H1 (cell line): ENCODE measurements at regions not wholly inside any gene's neighbourhood (a gene's known extent, or its start where the extent isn't known, plus 50 kb on each side); places are given as distances from the start of the nearest gene placed in this dataset.

Experiments
- CTCF ChIA-PET: fragments of 300-600 bp; sonication (Branson Sonifier 250); formaldehyde crosslinking; loops from one replicate; lab custom pipeline; 2021; ENCODE audit not compliant: partially characterized antibody; lab: Charles Lee
- POLR2A ChIA-PET: fragments of 300-600 bp; sonication (Branson Sonifier 250); formaldehyde crosslinking; loops from one replicate; lab custom pipeline; 2021; ENCODE audit warnings: inconsistent platforms; ENCODE audit not compliant: partially characterized antibody; lab: Charles Lee
- DNase-seq, 2 experiments: peaks; one replicate each; pipeline versions ENCODE4 v3.0.0 to v3.0.0-alpha.2; 2010 to 2022; ENCODE audit warnings: low spot score in 2 of 2, low read depth in 1 of 2, mixed read lengths in 1 of 2
- FAIRE-seq: peaks from 2 replicates; lab custom pipeline; 2011; peaks lifted over from hg19 to GRCh38; lab: Jason Lieb, UNC
- H2AFZ ChIP-seq: 2 replicates; pipeline ENCODE4 v1.8.1; 2012; ENCODE audit warnings: low read length, inconsistent platforms
- H2AK5ac ChIP-seq: 2 replicates; pipeline ENCODE4 v1.6.1; 2013; ENCODE audit warnings: low read depth, low read length
- H2BK120ac ChIP-seq: replicated peaks from 2 replicates; pipeline ENCODE3; 2013; ENCODE audit warnings: low read depth, low read length, inconsistent platforms
- H2BK12ac ChIP-seq: 2 replicates; pipeline ENCODE4 v1.6.1; 2013; ENCODE audit warnings: low read depth, low read length
- H2BK15ac ChIP-seq: 2 replicates; pipeline ENCODE4 v1.6.1; 2013; ENCODE audit warnings: low read length
- H2BK20ac ChIP-seq: 2 replicates; pipeline ENCODE4 v1.6.1; 2013; ENCODE audit warnings: low read length
- H2BK5ac ChIP-seq: 2 replicates; pipeline ENCODE4 v1.6.1; 2013; ENCODE audit warnings: low read depth, low read length
- H3K14ac ChIP-seq: 2 replicates; pipeline ENCODE4 v1.6.1; 2013; ENCODE audit warnings: inconsistent platforms; ENCODE audit not compliant: insufficient read length
- H3K18ac ChIP-seq: 2 replicates; pipeline ENCODE4 v1.6.1; 2013; ENCODE audit warnings: low read length; ENCODE audit errors: extremely low read depth
- H3K23ac ChIP-seq: 2 replicates; pipeline ENCODE4 v1.6.1; 2013; ENCODE audit warnings: inconsistent platforms; ENCODE audit not compliant: insufficient read length
- H3K23me2 ChIP-seq: 2 replicates; pipeline ENCODE4 v1.6.1; 2013; ENCODE audit warnings: low read depth, low read length
- H3K27ac ChIP-seq: 2 replicates; pipeline ENCODE4 v1.6.1; 2011; ENCODE audit warnings: low read depth, low read length, inconsistent platforms
- H3K27me3 ChIP-seq, 4 experiments: replicated peaks in 1 of 4; 1 replicate in 1 of 4; 2 replicates in 3 of 4; pipeline versions ENCODE4 v1.6.1 to v1.8.1; 2011 to 2013; ENCODE audit warnings: low read length in 3 of 4, mild to moderate bottlenecking in 3 of 4, inconsistent platforms in 2 of 4, mixed read lengths in 2 of 4, moderate library complexity in 1 of 4; ENCODE audit not compliant: control insufficient read depth in 3 of 4, insufficient read depth in 3 of 4; ENCODE audit errors: extremely low read depth in 1 of 4
- H3K36me3 ChIP-seq, 4 experiments: 2 replicates each; pipeline versions ENCODE4 v1.6.1 to v1.8.1; 2011 to 2013; ENCODE audit warnings: mild to moderate bottlenecking in 4 of 4, low read length in 3 of 4, moderate library complexity in 2 of 4, control low read depth in 1 of 4, inconsistent platforms in 1 of 4; ENCODE audit not compliant: insufficient read depth in 4 of 4, control insufficient read depth in 2 of 4
- H3K4ac ChIP-seq: replicated peaks from 2 replicates; pipeline ENCODE3; 2013; ENCODE audit warnings: low read length, low read depth, mixed read lengths, inconsistent platforms; ENCODE audit not compliant: insufficient read length
- H3K4me1 ChIP-seq, 4 experiments: replicated peaks in 1 of 4; 1 replicate in 1 of 4; 2 replicates in 3 of 4; pipeline versions ENCODE4 v1.6.1 to v1.8.1; 2011 to 2013; ENCODE audit warnings: low read length in 3 of 4, inconsistent platforms in 2 of 4, mixed read lengths in 1 of 4; ENCODE audit not compliant: insufficient read depth in 4 of 4, control insufficient read depth in 3 of 4
- H3K4me2 ChIP-seq, 2 experiments: 2 replicates each; pipeline versions ENCODE4 v1.6.1 to v1.8.1; 2011 to 2013; ENCODE audit warnings: low read depth in 2 of 2, low read length in 2 of 2, control low read depth in 1 of 2, inconsistent platforms in 1 of 2, mild to moderate bottlenecking in 1 of 2; ENCODE audit not compliant: insufficient read depth in 1 of 2
- H3K4me3 ChIP-seq, 4 experiments: fragments of 200-600, 300-600 bp in 1 of 4; sonication (generic), shearing (Covaris generic), sonication (Bioruptor Twin) in 1 of 4; 2 replicates each; pipeline versions ENCODE4 v1.5.1 to v1.8.1; 2011 to 2016; ENCODE audit warnings: low read length in 4 of 4, low read depth in 3 of 4, control low read depth in 2 of 4, inconsistent platforms in 2 of 4, mild to moderate bottlenecking in 2 of 4, mixed read lengths in 1 of 4, moderate library complexity in 1 of 4; ENCODE audit not compliant: insufficient read depth in 2 of 4; ENCODE audit errors: extremely low read depth in 1 of 4
- H3K56ac ChIP-seq: replicated peaks from 2 replicates; pipeline ENCODE3; 2013; ENCODE audit warnings: low read depth, mild to moderate bottlenecking, mixed read lengths, low read length, inconsistent platforms; ENCODE audit not compliant: insufficient read length
- H3K79me1 ChIP-seq: 2 replicates; pipeline ENCODE4 v1.6.1; 2013; ENCODE audit warnings: low read depth, low read length, control low read depth
- H3K79me2 ChIP-seq, 2 experiments: 2 replicates each; pipeline versions ENCODE4 v1.6.1 to v1.8.1; 2012 to 2013; ENCODE audit warnings: low read length in 2 of 2, mild to moderate bottlenecking in 2 of 2, inconsistent platforms in 1 of 2; ENCODE audit not compliant: insufficient read depth in 2 of 2, control insufficient read depth in 1 of 2
- H3K9ac ChIP-seq, 4 experiments: replicated peaks in 1 of 4; 1 replicate in 1 of 4; 2 replicates in 3 of 4; pipeline versions ENCODE4 v1.6.1 to v1.8.1; 2011 to 2013; ENCODE audit warnings: low read depth in 3 of 4, low read length in 3 of 4, control low read depth in 2 of 4, mild to moderate bottlenecking in 2 of 4, moderate library complexity in 2 of 4, inconsistent platforms in 1 of 4; ENCODE audit errors: extremely low read depth in 1 of 4
- H3K9me3 ChIP-seq, 2 experiments: 2 replicates each; pipeline versions ENCODE4 v1.6.1 to v1.8.1; 2012 to 2013; ENCODE audit warnings: mild to moderate bottlenecking in 2 of 2, moderate library complexity in 2 of 2, control low read depth in 1 of 2, inconsistent platforms in 1 of 2, low read depth in 1 of 2, low read length in 1 of 2, mixed read lengths in 1 of 2; ENCODE audit not compliant: insufficient read depth in 2 of 2
- H4K20me1 ChIP-seq, 2 experiments: replicated peaks in 1 of 2; 2 replicates each; pipeline versions ENCODE3 to v1.8.1; 2011 to 2013; ENCODE audit warnings: inconsistent platforms in 2 of 2, low read length in 2 of 2, mild to moderate bottlenecking in 1 of 2; ENCODE audit not compliant: insufficient read depth in 2 of 2, control insufficient read depth in 1 of 2
- H4K5ac ChIP-seq: 2 replicates; pipeline ENCODE4 v1.6.1; 2013; ENCODE audit warnings: low read length, low read depth, mixed read lengths, inconsistent platforms; ENCODE audit not compliant: insufficient read length
- H4K8ac ChIP-seq: 2 replicates; pipeline ENCODE4 v1.8.0; 2013; ENCODE audit warnings: mild to moderate bottlenecking, moderate library complexity, low read length, inconsistent platforms; ENCODE audit not compliant: insufficient read depth; ENCODE audit errors: extremely low read depth
- H4K91ac ChIP-seq: replicated peaks from 2 replicates; pipeline ENCODE3; 2013; ENCODE audit warnings: low read length, mixed read lengths, inconsistent platforms; ENCODE audit not compliant: insufficient read length
- CBX8 ChIP-seq: fragments of 300-800, 300-1000 bp; sonication (generic); IDR thresholded peaks from 2 replicates; pipeline ENCODE4 v1.7.1; 2016; ENCODE audit warnings: low read depth, low read length, borderline replicate concordance
- NRF1 ChIP-seq: IDR thresholded peaks from 2 replicates; pipeline ENCODE4 v1.6.1; 2011; ENCODE audit warnings: mild to moderate bottlenecking, low read depth, low read length, improper control_type of control experiment
- POLR2AphosphoS5 ChIP-seq: IDR thresholded peaks from 2 replicates; pipeline ENCODE4 v1.6.1; 2011; ENCODE audit warnings: low read depth, low read length
- RAD21 ChIP-seq, 2 experiments: IDR thresholded peaks in 1 of 2; conservative IDR thresholded peaks in 1 of 2; 2 replicates each; pipeline ENCODE4 v1.6.1; 2011; ENCODE audit warnings: low read depth in 2 of 2, low read length in 2 of 2, improper control_type of control experiment in 1 of 2, inconsistent platforms in 1 of 2, mild to moderate bottlenecking in 1 of 2, moderate library complexity in 1 of 2
- RFX5 ChIP-seq: IDR thresholded peaks from 2 replicates; pipeline ENCODE4 v1.6.1; 2011; ENCODE audit warnings: low read depth, low read length, improper control_type of control experiment, borderline replicate concordance
- SAP30 ChIP-seq: fragments of 300-600 bp; sonication (generic); IDR thresholded peaks from 2 replicates; pipeline ENCODE4 v1.7.1; 2012; ENCODE audit warnings: low read length, moderate library complexity, mild to moderate bottlenecking, inconsistent platforms; ENCODE audit not compliant: insufficient read depth, insufficient replicate concordance
- SUZ12 ChIP-seq: fragments of 200-600 bp; sonication (generic); IDR thresholded peaks from 2 replicates; pipeline ENCODE4 v1.6.1; 2012; ENCODE audit warnings: mild to moderate bottlenecking, inconsistent platforms, low read length, moderate library complexity, mixed read lengths
- WGBS, 2 experiments: shearing (Covaris generic) in 1 of 2; methylation state at CpG; one replicate each; pipeline versions ENCODE4 v1.1.6 to v1.1.7; 2013 to 2015; ENCODE audit warnings: low lambda C conversion rate in 2 of 2, mixed read lengths in 2 of 2, inconsistent platforms in 1 of 2, low coverage in 1 of 2, missing lambda C conversion rate in 1 of 2; ENCODE audit not compliant: insufficient replicate concordance in 2 of 2, insufficient coverage in 1 of 2, insufficient read length in 1 of 2; ENCODE audit errors: extremely low coverage in 1 of 2, missing lambda C conversion rate in 1 of 2; 5-methylcytosine and 5-hydroxymethylcytosine counted together

DNA sequence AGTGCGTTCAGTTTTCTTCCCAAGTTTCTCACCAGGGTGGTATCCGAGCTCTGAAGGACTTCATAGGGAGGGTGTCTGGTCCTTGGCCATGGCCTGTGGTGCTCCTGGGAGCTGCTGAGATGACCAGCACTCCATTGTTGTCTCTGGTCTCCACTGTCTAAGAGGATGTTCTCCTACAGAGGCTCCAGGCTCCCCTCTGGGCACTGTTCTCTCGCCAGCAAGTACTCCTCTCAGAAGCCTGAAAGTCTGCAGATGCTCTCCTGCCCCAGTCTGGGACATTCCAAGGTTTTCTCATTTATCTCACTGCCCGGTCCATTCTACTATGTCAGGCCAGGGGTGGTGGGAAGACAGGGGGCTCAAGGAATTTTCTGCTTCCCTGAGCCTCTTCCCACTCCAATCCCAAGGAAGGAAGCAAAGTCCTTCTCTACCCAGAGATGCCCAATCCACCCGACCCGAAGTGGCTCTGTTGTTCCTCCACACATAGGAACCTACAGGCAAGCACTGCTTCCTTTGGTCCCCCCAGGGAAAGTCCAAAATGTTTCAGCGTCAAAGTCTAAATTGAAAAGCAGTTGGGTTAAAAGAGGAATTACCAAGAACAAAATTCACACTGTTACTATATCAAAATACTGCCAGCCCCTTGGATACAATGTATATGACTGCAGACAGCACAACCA lies 110.5 kb downstream of the GYPC start:
- H3K4me2 ChIP-seq = no peak overlapping the region
- WGBS, 2 experiments = 80% methylated on average over 6 of the region's 7 CpGs; no CpG with 5 or more reads in 1 of the 2 experiments
- CTCF ChIA-PET = interaction anchor here (0.9 kb wide), 1 partner anchor 10 kb away, joined by 3 read pairs; no protein-coding TSS in a partner anchor
- no peak overlapping the region for H3K9ac ChIP-seq
- H3K23me2 ChIP-seq = no peaks in the 10 kb centered on the region
- TF ChIP-seq SAP30 (no peak), SUZ12 (no peak), NRF1 (no peak), RAD21 (IDR thresholded peaks at IDR 0.05 in 1 of 2, conservative IDR thresholded peaks at IDR 0.05 in 1 of 2; ENCODE audit: low read depth in 2 of 2, low read length in 2 of 2) (no peak), CBX8 (no peak), RFX5 (no peak), POLR2AphosphoS5 (no peak)
- no peaks in the 10 kb centered on the region for H4K20me1 ChIP-seq
- H2BK5ac ChIP-seq = no peak overlapping the region
- H4K5ac ChIP-seq = no peak overlapping the region
- H2BK12ac ChIP-seq = no peak overlapping the region
- H3K14ac ChIP-seq = no peak overlapping the region
- H2BK120ac ChIP-seq = no peak overlapping the region
- no peak overlapping the region for H3K18ac ChIP-seq
- no peak overlapping the region for H2AFZ ChIP-seq
- DNase-seq (no peak), FAIRE-seq (no peak)
- no peaks in the 10 kb centered on the region; a peak in 1 of 7 replicates for H3K4me1 ChIP-seq
- POLR2A ChIA-PET = no interaction called here
- H3K27me3 ChIP-seq = no peaks in the 10 kb centered on the region; a peak in 1 of 7 replicates
- no peaks in the 10 kb centered on the region for H3K79me2 ChIP-seq
- H3K4me3 ChIP-seq = no peak overlapping the region
- no peak overlapping the region for H3K56ac ChIP-seq
- H2BK15ac ChIP-seq = no peak overlapping the region
- no peaks in the 10 kb centered on the region for H3K79me1 ChIP-seq
- no peaks in the 10 kb centered on the region for H3K9me3 ChIP-seq
- H3K4ac ChIP-seq = no peak overlapping the region
- no peak overlapping the region for H4K91ac ChIP-seq
- no peak overlapping the region for H4K8ac ChIP-seq
- H3K36me3 ChIP-seq = no peaks in the 10 kb centered on the region
- no peak overlapping the region for H3K27ac ChIP-seq
- H3K23ac ChIP-seq = no peak overlapping the region
- no peak overlapping the region for H2BK20ac ChIP-seq
- no peak overlapping the region for H2AK5ac ChIP-seq
